ENCODE measurements at regions not wholly inside any gene's neighbourhood (a gene's known extent, or its start where the extent isn't known, plus 50 kb on each side); places are given as distances from the start of the nearest gene placed in this dataset.

DNA sequence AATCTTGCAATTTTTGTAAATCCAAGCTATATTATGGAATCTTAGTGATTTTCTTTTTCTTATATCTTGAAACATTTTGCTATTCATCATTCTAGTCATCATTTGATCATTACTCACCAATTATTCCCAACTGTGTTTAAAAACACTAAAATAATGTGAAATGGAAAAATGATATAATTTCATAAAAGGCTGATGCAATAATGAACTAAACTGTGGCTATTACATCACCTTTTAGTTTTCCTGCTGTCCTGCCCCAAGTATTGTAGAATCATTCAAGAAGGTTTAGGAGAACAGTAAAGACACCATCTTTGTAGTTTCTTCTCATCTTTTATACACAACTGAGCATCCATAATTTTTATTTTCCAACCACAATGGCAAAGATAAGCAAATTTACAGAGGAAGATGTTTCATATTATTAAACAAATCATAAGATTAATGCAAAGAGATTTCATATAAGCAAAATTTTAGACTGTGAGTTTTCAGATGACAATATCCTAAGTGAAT lies 431.0 kb upstream of the SLC30A5 start (continued):
- TF ChIP-seq, protein P1, sequence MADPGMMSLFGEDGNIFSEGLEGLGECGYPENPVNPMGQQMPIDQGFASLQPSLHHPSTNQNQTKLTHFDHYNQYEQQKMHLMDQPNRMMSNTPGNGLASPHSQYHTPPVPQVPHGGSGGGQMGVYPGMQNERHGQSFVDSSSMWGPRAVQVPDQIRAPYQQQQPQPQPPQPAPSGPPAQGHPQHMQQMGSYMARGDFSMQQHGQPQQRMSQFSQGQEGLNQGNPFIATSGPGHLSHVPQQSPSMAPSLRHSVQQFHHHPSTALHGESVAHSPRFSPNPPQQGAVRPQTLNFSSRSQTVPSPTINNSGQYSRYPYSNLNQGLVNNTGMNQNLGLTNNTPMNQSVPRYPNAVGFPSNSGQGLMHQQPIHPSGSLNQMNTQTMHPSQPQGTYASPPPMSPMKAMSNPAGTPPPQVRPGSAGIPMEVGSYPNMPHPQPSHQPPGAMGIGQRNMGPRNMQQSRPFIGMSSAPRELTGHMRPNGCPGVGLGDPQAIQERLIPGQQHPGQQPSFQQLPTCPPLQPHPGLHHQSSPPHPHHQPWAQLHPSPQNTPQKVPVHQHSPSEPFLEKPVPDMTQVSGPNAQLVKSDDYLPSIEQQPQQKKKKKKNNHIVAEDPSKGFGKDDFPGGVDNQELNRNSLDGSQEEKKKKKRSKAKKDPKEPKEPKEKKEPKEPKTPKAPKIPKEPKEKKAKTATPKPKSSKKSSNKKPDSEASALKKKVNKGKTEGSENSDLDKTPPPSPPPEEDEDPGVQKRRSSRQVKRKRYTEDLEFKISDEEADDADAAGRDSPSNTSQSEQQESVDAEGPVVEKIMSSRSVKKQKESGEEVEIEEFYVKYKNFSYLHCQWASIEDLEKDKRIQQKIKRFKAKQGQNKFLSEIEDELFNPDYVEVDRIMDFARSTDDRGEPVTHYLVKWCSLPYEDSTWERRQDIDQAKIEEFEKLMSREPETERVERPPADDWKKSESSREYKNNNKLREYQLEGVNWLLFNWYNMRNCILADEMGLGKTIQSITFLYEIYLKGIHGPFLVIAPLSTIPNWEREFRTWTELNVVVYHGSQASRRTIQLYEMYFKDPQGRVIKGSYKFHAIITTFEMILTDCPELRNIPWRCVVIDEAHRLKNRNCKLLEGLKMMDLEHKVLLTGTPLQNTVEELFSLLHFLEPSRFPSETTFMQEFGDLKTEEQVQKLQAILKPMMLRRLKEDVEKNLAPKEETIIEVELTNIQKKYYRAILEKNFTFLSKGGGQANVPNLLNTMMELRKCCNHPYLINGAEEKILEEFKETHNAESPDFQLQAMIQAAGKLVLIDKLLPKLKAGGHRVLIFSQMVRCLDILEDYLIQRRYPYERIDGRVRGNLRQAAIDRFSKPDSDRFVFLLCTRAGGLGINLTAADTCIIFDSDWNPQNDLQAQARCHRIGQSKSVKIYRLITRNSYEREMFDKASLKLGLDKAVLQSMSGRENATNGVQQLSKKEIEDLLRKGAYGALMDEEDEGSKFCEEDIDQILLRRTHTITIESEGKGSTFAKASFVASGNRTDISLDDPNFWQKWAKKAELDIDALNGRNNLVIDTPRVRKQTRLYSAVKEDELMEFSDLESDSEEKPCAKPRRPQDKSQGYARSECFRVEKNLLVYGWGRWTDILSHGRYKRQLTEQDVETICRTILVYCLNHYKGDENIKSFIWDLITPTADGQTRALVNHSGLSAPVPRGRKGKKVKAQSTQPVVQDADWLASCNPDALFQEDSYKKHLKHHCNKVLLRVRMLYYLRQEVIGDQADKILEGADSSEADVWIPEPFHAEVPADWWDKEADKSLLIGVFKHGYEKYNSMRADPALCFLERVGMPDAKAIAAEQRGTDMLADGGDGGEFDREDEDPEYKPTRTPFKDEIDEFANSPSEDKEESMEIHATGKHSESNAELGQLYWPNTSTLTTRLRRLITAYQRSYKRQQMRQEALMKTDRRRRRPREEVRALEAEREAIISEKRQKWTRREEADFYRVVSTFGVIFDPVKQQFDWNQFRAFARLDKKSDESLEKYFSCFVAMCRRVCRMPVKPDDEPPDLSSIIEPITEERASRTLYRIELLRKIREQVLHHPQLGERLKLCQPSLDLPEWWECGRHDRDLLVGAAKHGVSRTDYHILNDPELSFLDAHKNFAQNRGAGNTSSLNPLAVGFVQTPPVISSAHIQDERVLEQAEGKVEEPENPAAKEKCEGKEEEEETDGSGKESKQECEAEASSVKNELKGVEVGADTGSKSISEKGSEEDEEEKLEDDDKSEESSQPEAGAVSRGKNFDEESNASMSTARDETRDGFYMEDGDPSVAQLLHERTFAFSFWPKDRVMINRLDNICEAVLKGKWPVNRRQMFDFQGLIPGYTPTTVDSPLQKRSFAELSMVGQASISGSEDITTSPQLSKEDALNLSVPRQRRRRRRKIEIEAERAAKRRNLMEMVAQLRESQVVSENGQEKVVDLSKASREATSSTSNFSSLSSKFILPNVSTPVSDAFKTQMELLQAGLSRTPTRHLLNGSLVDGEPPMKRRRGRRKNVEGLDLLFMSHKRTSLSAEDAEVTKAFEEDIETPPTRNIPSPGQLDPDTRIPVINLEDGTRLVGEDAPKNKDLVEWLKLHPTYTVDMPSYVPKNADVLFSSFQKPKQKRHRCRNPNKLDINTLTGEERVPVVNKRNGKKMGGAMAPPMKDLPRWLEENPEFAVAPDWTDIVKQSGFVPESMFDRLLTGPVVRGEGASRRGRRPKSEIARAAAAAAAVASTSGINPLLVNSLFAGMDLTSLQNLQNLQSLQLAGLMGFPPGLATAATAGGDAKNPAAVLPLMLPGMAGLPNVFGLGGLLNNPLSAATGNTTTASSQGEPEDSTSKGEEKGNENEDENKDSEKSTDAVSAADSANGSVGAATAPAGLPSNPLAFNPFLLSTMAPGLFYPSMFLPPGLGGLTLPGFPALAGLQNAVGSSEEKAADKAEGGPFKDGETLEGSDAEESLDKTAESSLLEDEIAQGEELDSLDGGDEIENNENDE (IDR thresholded peaks at IDR 0.05; ENCODE audit: low read depth, low read length) = no peak
- TF ChIP-seq ZBED1 (IDR thresholded peaks at IDR 0.05) (no peak), PHF21A (IDR thresholded peaks at IDR 0.05; ENCODE audit: borderline replicate concordance, low read depth) (no peak), TRIM24 (IDR thresholded peaks at IDR 0.05) (peak; percentile 84 to 85; a peak in 3 of 4 replicates), ETV1 (tag; conservative IDR thresholded peaks at IDR 0.05; ENCODE audit: low read depth) (no peak), ZNF316 (IDR thresholded peaks at IDR 0.05) (0 out of 2 replicates have a peak, but pooled peaks have one; percentile 7), ZNF12 (CRISPR knock-in tag; IDR thresholded peaks at IDR 0.05) (no peak), MCM7 (IDR thresholded peaks at IDR 0.05) (no peak), CBFA2T2 (conservative IDR thresholded peaks at IDR 0.05) (no peak)
- TF ChIP-seq, protein P2, sequence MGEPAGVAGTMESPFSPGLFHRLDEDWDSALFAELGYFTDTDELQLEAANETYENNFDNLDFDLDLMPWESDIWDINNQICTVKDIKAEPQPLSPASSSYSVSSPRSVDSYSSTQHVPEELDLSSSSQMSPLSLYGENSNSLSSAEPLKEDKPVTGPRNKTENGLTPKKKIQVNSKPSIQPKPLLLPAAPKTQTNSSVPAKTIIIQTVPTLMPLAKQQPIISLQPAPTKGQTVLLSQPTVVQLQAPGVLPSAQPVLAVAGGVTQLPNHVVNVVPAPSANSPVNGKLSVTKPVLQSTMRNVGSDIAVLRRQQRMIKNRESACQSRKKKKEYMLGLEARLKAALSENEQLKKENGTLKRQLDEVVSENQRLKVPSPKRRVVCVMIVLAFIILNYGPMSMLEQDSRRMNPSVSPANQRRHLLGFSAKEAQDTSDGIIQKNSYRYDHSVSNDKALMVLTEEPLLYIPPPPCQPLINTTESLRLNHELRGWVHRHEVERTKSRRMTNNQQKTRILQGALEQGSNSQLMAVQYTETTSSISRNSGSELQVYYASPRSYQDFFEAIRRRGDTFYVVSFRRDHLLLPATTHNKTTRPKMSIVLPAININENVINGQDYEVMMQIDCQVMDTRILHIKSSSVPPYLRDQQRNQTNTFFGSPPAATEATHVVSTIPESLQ (CRISPR knock-in tag; IDR thresholded peaks at IDR 0.05) = no peak
- TF ChIP-seq, protein P3, sequence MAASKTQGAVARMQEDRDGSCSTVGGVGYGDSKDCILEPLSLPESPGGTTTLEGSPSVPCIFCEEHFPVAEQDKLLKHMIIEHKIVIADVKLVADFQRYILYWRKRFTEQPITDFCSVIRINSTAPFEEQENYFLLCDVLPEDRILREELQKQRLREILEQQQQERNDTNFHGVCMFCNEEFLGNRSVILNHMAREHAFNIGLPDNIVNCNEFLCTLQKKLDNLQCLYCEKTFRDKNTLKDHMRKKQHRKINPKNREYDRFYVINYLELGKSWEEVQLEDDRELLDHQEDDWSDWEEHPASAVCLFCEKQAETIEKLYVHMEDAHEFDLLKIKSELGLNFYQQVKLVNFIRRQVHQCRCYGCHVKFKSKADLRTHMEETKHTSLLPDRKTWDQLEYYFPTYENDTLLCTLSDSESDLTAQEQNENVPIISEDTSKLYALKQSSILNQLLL (CRISPR knock-in tag; IDR thresholded peaks at IDR 0.05; ENCODE audit: borderline replicate concordance) = no peak
- TF ChIP-seq, protein P4, sequence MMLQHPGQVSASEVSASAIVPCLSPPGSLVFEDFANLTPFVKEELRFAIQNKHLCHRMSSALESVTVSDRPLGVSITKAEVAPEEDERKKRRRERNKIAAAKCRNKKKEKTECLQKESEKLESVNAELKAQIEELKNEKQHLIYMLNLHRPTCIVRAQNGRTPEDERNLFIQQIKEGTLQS (IDR thresholded peaks at IDR 0.05) = peak; percentile 82
- TF ChIP-seq, protein P4 (CRISPR knock-in tag; conservative IDR thresholded peaks at IDR 0.05) = no peak

Data from K562 (cell line).